ENCODE measurements at regions not wholly inside any gene's neighbourhood (a gene's known extent, or its start where the extent isn't known, plus 50 kb on each side); places are given as distances from the start of the nearest gene placed in this dataset.

DNA sequence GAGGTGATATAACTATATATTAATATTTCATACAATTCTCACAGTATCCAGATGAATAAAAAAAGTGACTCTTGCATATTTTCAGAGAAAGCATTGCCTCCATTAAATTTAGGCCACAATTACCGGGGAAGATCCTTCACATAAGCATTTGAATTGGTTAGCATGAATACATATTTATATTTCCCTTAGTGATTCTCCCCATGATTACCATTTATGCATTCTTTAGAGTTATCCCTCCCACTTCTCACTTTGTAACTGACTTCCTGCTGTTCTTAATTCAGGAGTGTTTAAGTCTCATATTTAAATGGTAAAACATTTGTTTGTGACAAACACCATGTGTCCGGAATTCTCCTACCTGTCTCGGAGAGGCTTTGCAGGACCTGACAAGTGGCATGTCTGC is 523.4 kb downstream of the CCDC85A start:
- no peak overlapping the region for H3K27ac ChIP-seq
- H3K4me3 ChIP-seq (ENCODE audit: low read depth, low read length), result no peak overlapping the region
- no peaks in the 10 kb centered on the region for H3K36me3 ChIP-seq (replicated peaks)
- no peaks in the 10 kb centered on the region for H3K27me3 ChIP-seq (replicated peaks)
- in situ Hi-C loops (cut with HindIII; ENCODE audit: low pct_ligation_motif_present, low sequenced_read_pairs), result no loop called here
- DNase-seq, result no peak
- TF ChIP-seq CTCF (IDR thresholded peaks at IDR 0.05; ENCODE audit: low read depth, low read length, missing control alignments), result no peak

DNA sequence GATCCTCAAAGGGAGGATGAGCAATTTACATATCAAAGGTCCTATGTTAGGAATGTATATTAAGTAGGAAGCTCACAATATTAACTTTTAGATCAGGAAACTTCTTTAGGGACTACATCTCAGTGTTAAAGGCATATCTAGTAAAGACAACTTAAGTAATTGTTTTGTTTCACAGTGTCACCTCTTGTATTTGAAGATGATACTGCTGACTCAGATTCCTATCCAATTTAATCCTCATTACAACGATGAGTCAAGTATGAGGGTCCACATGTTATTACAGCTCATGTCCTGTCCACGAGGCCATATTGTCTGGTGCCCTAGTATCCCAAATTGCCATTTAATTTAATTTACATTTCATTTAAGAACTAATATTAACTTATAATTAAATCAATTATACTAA is 523.9 kb downstream of the CCDC85A start:
- no peak for DNase-seq
- Histone ChIP-seq H3K27me3 (replicated peaks) (no peaks in the 10 kb centered on the region), H3K36me3 (replicated peaks) (no peaks in the 10 kb centered on the region), H3K27ac (no peak overlapping the region), H3K4me3 (ENCODE audit: low read depth, low read length) (no peak overlapping the region)
- in situ Hi-C loops (cut with HindIII; ENCODE audit: low pct_ligation_motif_present, low sequenced_read_pairs), result no loop called here
- no peak for TF ChIP-seq CTCF (IDR thresholded peaks at IDR 0.05; ENCODE audit: low read depth, low read length, missing control alignments)

- in situ Hi-C loops (cut with HindIII; ENCODE audit: low pct_ligation_motif_present, low sequenced_read_pairs), result no loop called here
- H3K4me3 ChIP-seq (ENCODE audit: low read depth, low read length), result no peak overlapping the region
- no peaks in the 10 kb centered on the region for H3K27me3 ChIP-seq (replicated peaks)
- no peak for TF ChIP-seq CTCF (IDR thresholded peaks at IDR 0.05; ENCODE audit: low read depth, low read length, missing control alignments)
- DNase-seq, result no peak
- H3K36me3 ChIP-seq (replicated peaks), result no peaks in the 10 kb centered on the region
- no peak overlapping the region for H3K27ac ChIP-seq
These were observed 525.4 kb downstream of the CCDC85A start for GRCh38 chr2:56709181-56709580.

- Histone ChIP-seq H3K27ac (no peak overlapping the region), H3K36me3 (replicated peaks) (no peaks in the 10 kb centered on the region), H3K4me3 (ENCODE audit: low read depth, low read length) (no peak overlapping the region), H3K27me3 (replicated peaks) (no peaks in the 10 kb centered on the region)
- in situ Hi-C loops (cut with HindIII; ENCODE audit: low pct_ligation_motif_present, low sequenced_read_pairs), result no loop called here
- TF ChIP-seq CTCF (IDR thresholded peaks at IDR 0.05; ENCODE audit: low read depth, low read length, missing control alignments), result no peak
- peak; percentile 0 for DNase-seq
These were observed 529.4 kb downstream of the CCDC85A start for GRCh38 chr2:56713161-56713676.

GRCh38 chr2:56713978-56714377 is 530.2 kb downstream of the CCDC85A start:
- no peak overlapping the region for H3K27ac ChIP-seq
- TF ChIP-seq CTCF (IDR thresholded peaks at IDR 0.05; ENCODE audit: low read depth, low read length, missing control alignments), result no peak
- H3K27me3 ChIP-seq (replicated peaks), result no peaks in the 10 kb centered on the region
- no peaks in the 10 kb centered on the region for H3K36me3 ChIP-seq (replicated peaks)
- DNase-seq, result no peak
- in situ Hi-C loops (cut with HindIII; ENCODE audit: low pct_ligation_motif_present, low sequenced_read_pairs), result no loop called here
- no peak overlapping the region for H3K4me3 ChIP-seq (ENCODE audit: low read depth, low read length)

- no peak overlapping the region for H3K4me3 ChIP-seq (ENCODE audit: low read depth, low read length)
These were observed 530.6 kb downstream of the CCDC85A start for GRCh38 chr2:56714400-56714799.

More at GRCh38 chr2:56714400-56714799, 530.6 kb downstream of the CCDC85A start:
- Histone ChIP-seq H3K27ac (no peak overlapping the region), H3K27me3 (replicated peaks) (no peaks in the 10 kb centered on the region), H3K36me3 (replicated peaks) (no peaks in the 10 kb centered on the region)
- in situ Hi-C loops (cut with HindIII; ENCODE audit: low pct_ligation_motif_present, low sequenced_read_pairs), result no loop called here
- no peak for TF ChIP-seq CTCF (IDR thresholded peaks at IDR 0.05; ENCODE audit: low read depth, low read length, missing control alignments)
- DNase-seq, result no peak
